GM21723 (cell line): ENCODE measurements at regions not wholly inside any gene's neighbourhood (a gene's known extent, or its start where the extent isn't known, plus 50 kb on each side); places are given as distances from the start of the nearest gene placed in this dataset.

ENCODE experiments used
- ATAC-seq: cut with Tn5 transposase; IDR thresholded peaks from one replicate; pipeline ENCODE4 v1.9.1; 2021; ENCODE audit warnings: mild to moderate bottlenecking, moderate library complexity; ENCODE audit not compliant: unreplicated experiment

DNA sequence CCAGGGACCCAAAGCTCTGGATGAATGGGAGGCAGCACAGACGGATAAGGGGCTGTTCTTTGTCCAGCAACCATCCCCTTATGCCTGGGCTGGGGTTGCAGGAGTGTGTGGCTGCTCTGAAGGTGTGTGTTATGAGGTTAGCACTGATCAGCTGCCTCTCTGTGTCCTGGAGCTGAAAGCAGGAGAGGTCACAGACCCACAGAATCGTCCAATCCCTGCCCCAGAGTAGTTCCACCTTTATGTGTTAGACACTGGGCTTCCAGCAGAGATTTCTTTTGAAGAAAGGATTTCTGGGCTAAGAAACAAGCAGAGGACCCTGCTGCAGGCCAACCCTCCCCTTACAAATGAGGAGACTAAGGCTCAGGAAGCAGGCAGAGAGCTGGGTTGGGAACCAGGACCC, 62.4 kb downstream of the ARL6IP4 start:
- ATAC-seq: no peak

DNA sequence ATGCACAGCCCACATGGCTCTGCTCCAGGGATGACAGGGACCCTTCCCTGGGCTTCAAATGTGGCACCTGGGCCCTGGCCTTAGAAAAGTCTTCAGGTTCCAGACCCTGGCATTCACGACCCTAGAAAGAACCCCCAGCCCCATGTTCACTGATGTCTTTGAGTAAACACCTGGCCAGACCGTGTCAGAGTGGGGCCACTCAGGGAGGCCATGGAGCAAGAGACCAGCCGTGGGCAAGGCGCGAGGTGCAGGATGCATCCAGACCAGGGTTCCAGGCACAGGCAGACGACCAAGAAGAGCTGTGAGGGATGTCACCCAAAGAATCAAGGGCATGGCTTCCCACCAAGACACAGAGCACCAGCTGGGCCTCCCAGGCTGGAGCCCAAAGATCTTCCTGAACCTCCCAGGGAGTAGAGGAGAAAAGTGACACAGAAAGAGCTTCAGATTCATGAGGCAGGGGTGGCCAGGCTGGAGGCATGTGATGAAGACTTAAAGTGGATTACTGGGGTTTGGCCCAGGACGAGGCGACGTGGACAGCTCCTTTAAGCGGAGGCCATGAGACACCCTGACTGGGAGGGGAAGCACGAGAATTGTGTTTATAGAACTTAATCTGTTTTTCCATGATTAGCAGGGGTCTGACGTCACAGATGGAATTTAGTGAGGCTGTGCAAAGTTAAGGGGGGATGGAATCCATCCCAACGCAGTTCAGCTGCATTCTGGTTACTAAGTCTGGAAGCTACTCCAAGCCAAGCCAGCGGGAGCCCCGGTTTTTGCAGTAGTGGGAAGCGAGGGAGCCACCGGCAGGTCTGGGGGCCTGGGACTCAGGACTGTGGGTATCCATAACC, 61.6 kb downstream of the ARL6IP4 start:
- no peak for ATAC-seq

DNA sequence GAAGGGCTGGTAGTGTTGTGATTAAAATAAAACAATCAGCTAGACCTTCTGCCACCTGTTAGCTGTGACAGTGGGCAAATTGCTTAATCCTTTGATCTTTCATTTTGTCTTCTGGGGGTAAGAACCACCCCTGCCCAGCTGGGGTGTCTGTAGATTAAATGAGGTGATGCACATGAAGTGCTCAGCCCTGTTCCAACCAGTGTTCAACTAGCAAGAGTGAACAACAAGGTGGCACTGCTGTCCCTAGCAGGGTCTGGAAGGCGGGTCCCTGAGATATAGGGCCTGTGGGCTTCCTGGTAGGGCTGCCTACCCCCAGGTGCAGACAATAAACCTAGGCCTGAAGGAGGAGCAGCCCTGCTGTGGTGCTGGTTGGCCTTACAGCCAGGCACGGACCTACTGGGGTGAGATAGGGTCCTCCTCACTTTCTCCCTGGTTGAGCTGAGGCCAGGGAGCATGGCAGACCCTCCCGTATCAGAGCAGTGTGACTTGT, 60.6 kb downstream of the ARL6IP4 start:
- no peak for ATAC-seq

DNA sequence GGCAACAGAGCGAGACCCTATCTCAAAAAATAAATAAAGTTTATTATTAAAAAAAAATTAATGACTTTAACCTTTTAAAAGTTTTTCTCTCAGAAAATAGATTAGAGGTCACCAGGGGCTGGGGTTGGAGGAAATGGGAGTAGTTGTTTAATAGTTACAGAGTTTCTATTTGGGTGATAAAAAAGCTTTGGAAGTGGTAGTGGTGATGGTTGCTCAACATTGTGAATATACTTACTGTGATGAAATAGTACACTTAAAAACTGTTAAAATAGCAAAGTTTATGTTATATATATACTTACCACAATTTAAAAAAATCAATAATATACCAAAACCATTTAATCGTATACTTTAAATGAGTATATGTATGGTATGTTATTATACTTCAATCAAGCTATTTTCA, 59.6 kb downstream of the ARL6IP4 start:
- ATAC-seq: no peak

DNA sequence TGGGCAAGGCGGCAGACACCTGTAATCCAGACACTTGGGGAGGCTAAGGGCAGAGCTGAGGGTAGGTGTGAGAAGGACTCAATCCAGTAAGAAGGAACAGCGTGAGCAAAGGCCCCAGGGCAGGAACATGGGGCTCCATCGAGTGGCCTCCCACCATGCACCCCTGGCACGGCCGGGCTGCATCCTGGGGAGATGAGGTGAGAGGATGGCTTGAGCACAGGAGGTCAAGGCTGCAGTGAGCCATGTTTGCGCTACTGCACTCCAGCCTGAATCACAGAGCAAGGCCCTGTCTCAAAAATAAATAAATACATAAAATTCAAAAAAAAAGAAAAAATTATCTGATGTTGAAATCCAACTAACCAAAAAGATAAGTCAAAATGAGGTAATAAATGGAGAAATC, 58.5 kb downstream of the ARL6IP4 start:
- ATAC-seq: no peak

DNA sequence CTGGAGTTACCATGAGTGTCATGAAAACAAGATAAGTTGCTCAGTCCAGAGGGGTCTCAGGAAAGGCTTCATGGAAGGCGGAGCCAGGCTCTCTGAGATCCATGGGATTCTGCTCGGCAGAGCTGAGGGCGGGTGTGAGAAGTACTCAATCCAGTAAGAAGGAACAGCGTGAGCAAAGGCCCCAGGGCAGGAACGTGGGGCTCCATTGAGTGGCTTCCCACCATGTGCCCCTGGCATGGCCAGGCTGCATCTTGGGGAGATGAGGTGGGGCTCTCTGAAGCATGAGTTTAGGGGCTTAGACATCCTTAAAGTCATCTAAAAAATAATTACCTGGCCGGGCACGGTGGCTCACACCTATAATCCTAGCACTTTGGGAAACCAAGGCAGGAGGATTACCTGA, 58.0 kb downstream of the ARL6IP4 start:
- ATAC-seq: no peak

DNA sequence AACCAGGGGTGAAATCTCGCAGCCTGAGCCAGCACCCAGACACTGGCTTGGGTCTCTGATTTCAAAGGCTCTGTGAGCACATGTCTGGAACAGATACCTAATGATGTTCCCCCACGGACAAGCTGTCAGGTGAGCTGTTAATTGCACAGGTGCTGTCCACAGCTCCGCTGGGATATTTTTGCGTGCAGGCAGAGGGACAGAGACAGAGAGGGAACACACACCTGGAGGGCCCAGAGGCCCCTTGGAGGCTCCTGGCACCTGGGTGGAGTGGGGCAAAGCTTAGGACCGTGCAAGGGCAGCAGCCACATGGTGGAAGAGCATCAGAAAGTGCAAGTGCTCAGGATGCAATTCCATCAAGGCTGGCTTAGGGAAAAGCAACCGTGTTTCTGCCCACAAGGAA, 57.3 kb downstream of the ARL6IP4 start:
- no peak for ATAC-seq

DNA sequence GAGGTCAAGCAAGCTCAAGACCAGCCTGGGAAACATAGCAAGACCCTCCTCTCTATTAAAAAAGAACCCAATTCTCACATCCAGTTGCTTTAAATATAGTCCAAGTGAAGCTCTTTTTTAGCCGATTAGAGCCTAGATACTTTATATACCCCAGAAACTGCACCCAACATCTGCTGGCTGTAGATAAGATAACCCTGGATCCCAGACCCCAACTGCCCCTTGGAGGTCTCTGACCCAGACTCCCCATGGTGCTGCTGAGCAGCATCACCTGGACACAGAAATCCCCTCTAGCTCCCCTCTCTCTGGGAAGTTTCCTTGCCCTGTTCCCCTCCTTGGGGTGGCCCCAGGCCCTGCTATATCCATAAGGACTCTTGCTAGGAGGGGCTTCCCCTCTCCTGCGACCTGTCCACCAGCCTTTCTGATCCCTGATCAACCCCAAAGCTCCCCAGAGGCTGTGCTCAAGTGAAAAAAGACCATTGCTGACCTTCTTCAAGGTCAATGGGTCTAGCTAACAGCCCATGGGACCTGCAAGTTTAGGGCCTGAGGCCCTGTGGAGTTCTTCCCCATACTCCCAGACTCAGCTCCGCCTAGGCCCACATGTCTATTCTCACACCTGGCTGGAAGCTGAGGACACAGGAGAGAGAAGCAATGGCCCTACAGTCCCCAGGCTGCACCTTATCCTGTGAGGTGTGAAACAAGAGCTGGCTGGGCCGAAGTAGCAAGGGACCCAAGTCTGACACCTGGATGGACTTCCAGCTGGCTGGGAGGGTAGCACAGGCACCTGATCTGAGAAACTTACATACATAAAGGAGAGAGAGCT, 56.2 kb downstream of the ARL6IP4 start:
- ATAC-seq: no peak

DNA sequence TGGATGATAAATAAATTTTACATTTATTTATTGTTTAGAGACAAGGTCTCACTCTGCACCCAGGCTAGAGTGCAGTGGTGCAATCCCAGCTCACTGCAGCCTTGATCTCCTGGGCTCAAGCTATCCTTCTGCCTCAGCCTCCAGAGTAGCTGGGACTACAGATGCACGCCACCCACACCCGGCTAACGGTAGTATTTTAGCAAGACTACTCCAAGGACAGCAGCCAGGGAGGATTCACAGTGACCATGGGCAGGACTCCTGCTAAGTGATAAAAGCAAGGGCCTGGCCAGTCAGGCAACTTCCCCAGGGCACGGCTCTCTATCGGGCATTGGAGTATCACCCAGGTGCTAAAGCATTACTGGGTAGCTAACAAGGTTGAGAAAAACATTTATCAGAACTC, 55.4 kb downstream of the ARL6IP4 start:
- ATAC-seq: no peak

DNA sequence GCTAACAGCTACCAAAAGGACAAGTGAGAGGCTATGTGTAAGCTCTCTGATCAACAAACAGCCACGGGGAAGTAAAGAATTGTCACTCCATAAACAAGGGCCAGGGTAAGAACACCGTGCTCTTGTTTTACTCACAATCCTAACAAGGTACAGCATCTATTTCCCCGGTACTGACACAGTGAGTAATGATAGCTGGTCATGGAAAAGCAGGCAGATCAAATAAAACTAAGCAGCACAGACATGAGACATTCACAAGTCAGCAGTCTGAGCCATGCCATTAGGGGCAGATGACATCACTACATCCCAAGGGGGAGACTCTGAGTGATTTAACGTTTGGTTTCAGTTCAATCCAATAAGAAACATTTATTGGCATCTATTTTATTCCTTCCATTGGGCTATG, 54.4 kb downstream of the ARL6IP4 start:
- ATAC-seq: no peak

DNA sequence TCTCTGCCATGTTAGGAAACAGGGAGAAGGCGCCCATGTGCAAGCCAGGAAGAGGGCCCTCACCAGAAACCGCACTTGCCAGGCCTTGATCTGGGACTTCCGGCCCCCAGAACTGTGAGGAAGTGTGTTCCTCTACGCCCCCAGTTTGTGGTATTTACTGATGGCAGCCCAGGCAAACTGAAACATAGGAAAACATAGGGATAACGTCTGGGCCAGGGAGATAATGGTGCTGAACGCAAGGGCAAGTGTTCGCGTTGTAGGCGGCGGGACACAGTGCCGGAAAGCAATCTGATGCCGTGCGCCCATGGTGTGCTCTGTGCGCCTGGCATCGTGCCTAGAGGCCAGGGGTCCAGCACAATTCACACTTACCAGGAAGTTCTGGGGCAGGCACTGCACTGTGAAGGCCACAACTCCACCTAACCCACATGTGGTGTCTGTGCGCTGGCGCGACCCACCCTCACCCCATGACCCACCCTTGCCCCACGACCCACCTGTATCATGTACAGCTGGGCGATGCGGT, 53.6 kb downstream of the ARL6IP4 start:
- no peak for ATAC-seq

DNA sequence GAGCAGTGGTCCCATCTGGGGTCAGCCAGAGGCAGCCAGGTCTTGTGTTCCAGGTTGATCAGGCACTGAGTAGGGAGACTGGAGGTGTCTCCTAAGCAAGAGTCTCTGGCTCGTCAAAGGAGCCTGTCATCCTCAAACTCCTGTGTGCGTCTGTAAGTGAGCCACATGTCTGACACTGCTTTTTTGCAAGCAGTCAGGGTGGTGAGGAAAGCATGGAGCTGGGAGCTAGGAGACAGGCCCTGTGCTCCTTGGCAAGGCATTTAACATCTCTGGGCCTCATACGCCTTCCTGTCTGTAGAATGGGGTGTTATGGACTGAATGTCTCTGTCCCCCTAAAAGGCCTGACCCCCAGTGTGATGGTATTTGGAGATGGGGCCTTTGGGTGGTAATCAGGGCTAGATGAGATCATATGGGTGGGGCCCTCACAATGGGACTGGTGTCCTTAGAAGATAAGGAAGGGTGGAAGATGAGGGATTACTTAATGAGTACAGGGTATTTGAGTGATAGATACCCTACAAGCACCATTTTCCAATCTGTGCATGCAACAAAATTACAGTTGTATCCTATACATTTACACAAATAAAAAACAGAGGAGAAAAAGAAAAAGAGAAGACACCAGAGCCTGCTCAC, 53.0 kb downstream of the ARL6IP4 start:
- no peak for ATAC-seq

DNA sequence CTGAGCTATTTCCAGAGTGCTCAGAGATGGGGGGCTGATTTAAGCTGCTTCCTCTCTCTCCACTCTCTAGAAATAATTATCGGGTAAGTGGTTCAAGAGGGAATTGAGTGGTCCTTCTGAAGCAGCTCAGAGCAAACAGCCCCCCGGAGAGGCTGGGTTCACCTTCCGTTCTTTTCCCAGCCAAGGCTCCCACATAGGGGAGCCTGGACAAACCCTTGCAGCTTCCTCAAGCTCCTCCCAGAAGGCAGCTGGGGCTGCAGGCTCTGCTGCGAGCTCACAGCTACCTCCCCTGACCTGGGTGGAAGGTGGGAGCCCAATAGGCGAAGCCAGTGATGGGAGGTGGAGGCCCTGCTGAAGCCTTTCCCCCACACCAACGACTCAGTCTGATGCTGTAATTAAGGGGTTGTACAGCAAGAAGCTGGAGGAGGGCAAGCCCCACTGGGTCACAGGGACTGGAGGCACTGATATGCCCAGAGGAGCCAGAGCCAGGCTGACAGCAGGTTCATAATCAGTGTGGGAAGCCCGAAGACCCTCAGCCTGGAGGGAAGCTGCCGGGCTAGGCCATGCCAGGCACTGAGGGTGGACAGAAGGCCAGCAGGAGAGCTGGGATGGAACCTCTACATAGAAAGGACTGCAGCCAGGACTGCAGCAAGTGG, 52.4 kb downstream of the ARL6IP4 start:
- ATAC-seq: no peak
